ENCODE measurements at regions not wholly inside any gene's neighbourhood (a gene's known extent, or its start where the extent isn't known, plus 50 kb on each side); places are given as distances from the start of the nearest gene placed in this dataset.

GRCh38 chr1:232538224-232538942 is 91.5 kb downstream of the SIPA1L2 start:
- no peak overlapping the region for H3K4me3 ChIP-seq (ENCODE audit: low read depth, low read length)
- no peak for DNase-seq (ENCODE audit: low read depth)
- TF ChIP-seq CTCF (IDR thresholded peaks at IDR 0.05; ENCODE audit: low read depth, low read length, missing control alignments), result no peak

GRCh38 chr1:232534552-232535517 is 95.1 kb downstream of the SIPA1L2 start:
- H3K4me3 ChIP-seq (ENCODE audit: low read depth, low read length), result no peak overlapping the region
- DNase-seq (ENCODE audit: low read depth), result no peak
- TF ChIP-seq CTCF (IDR thresholded peaks at IDR 0.05; ENCODE audit: low read depth, low read length, missing control alignments), result no peak

GRCh38 chr1:232533328-232533727 is 96.6 kb downstream of the SIPA1L2 start:
- TF ChIP-seq CTCF (IDR thresholded peaks at IDR 0.05; ENCODE audit: low read depth, low read length, missing control alignments), result no peak
- no peak overlapping the region for H3K4me3 ChIP-seq (ENCODE audit: low read depth, low read length)
- DNase-seq (ENCODE audit: low read depth), result no peak

- DNase-seq (ENCODE audit: low read depth), result no peak
- no peak for TF ChIP-seq CTCF (IDR thresholded peaks at IDR 0.05; ENCODE audit: low read depth, low read length, missing control alignments)
- no peak overlapping the region for H3K4me3 ChIP-seq (ENCODE audit: low read depth, low read length)
Observed at GRCh38 chr1:232532901-232533300, 97.0 kb downstream of the SIPA1L2 start.

GRCh38 chr1:232531291-232531690 is 98.6 kb downstream of the SIPA1L2 start:
- no peak for DNase-seq (ENCODE audit: low read depth)
- H3K4me3 ChIP-seq (ENCODE audit: low read depth, low read length), result no peak overlapping the region
- TF ChIP-seq CTCF (IDR thresholded peaks at IDR 0.05; ENCODE audit: low read depth, low read length, missing control alignments), result no peak

GRCh38 chr1:232529747-232530146 is 100.2 kb downstream of the SIPA1L2 start:
- no peak overlapping the region for H3K4me3 ChIP-seq (ENCODE audit: low read depth, low read length)
- no peak for TF ChIP-seq CTCF (IDR thresholded peaks at IDR 0.05; ENCODE audit: low read depth, low read length, missing control alignments)
- DNase-seq (ENCODE audit: low read depth), result no peak
